ENCODE measurements at regions not wholly inside any gene's neighbourhood (a gene's known extent, or its start where the extent isn't known, plus 50 kb on each side); places are given as distances from the start of the nearest gene placed in this dataset.

DNA sequence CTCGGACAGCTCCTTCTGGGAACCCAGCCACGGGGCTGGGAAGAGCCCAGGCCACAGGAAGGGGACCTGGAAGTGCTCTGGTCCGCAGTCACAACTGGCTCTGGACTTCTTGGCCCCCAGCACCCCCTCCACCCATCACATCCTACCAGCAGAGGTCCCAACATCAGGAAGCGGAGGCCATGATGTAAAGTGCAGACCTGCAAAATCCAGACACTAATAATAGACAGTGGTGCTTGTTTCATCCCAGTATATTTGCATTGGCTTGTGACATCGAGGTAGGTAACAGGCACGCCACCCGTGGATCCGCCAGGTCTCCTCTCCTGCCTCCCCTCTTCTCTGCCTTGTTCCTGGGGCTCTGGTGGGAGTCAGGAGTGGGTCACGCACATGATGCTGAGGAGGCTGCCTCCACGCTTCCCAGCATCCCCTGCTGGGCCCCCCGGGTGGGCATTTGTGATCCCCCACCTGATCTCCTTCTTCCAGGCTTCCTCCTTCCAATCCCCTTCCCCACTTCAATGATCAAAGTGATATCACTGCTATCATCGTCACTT, 1454.0 kb downstream of the BRD1 start:
- no peak for DNase-seq (ENCODE audit: low spot score)

DNA sequence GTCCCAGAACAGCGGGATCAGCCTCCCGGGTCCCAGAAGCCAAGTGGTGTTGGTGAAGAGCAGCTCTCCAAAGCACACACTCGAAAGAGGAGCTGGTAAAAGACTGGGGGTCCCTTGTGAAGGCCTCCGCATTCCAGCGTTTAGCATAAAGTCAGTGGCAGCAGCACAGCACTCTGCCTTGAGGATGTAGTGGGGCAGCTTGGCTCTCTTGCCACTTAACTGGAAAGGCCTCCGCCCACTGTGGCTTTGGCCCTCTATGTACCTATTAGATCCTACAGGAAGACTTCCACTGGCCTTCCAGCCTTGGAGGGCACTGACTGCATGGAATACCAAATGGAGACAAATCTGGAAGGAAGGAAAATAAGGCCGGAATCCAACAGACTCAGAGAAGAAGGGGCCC, 1455.3 kb downstream of the BRD1 start:
- DNase-seq (ENCODE audit: low spot score): no peak

DNA sequence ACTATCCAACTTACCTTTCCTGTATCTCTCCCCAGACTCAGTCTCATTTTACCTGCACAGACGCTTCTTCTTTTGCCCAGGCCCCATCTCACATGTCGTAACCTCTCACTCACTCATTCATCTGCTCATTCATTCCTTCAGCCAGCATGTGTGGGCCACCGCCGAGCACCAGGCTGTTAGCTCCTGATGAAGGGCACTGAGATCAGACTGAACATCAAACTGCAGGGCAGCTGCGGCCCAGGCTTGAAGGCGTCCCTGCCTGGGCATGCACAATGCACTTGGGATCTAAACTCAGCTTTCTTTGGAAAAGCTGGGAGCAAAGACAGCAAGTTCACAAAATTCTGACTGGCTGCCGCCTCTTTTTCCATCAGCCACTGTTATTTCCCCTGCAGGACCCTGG, 1456.3 kb downstream of the BRD1 start:
- DNase-seq (ENCODE audit: low spot score): no peak

DNA sequence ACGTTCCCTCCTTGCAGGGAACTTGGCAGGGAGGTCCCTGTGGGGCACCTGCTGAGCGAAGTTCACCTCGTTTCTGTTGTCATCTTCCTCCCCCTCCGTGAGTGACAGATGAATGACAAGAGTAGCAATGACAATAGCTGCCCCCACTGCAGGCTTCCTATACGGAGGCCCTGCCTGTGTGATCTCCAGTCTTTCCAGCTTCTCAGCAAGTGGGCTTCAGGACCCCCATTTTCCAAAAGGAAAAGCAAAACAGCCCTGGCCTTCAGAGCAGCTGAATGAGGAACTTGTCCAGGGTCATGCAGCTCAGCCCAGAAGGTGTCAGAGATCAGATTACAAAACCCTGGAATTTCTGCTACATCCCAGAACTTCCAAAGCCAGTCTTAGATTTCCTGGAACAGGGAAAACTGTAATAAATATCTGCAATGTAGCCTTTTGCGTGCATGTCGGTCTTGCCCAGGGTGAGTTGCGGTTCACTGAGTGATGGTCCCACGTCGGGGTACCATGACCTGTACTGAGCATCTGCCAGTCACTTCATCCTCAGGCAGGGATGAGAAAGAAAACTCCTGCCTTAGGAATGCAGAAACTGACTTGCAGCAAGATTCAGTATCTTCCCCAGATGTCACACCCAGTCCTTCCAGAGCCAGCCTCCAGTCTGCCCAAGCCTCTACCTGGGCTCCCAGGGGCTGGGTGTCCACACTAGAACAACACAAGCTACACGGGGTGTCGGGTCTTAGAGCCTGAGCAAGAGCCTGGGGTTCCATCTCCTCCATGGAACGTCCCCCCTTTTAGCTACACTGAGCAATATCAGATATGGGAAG, 1457.0 kb downstream of the BRD1 start:
- no peak for DNase-seq (ENCODE audit: low spot score)

DNA sequence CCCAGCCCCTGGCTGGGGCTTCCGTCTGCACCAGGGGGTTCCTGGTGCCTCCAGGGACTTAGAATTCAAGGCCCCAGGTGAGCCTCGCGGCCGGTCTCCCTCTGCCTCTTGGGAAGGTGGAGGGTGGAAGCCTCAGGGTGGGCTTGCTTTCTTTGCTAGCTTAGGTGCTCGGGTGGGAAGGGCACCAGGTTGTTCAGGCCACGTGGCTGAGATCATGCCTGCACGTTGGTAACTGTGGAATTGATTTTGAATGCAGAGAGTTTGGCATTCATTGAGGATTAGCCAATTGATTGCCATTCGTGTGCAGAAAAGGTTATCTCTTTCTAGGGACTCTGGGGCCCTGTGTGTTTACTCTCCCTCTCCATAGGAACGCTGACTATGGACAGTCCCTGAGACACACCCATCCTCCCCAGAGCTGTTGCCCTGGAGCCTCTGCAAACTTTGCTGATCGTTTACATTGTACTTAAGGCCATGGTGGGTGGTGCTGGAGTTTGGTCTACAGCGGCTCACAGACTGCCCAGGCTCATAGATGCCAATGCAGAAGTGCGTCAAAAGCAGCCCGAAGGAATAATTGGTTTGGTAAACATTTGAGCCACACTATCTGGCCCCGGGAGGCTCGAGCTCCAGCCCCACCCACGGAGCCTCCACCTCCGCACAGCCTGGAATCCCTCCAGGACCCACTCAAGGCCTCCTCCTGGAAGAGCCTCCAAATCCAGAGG, 1457.7 kb downstream of the BRD1 start:
- peak; percentile 11 for DNase-seq (ENCODE audit: low spot score)

DNA sequence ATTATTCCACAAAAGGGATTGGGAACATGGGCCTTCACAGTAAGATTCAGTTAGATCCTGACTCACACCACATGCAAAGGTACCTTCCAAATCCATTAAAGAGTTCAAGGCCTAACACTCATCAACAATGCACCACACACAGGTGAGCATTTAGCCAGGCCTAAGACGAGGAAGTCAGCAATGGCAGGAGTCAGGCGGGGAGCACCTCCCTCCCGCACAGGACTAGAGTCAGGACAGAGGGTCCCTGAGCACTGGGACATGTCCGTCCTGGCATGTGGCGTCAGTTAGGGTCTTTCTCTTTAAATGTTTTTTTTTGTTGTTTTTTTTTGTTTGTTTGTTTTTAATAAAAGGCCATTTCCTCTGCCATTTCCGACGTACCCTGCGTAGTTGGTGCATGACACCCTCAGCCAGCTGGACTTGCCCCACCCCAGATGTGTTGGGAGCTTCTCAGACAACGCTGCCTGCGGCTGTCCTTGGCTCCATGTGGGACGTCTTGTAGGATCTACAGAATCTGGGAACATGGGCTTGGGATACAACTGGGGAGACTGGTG, 1458.6 kb downstream of the BRD1 start:
- DNase-seq (ENCODE audit: low spot score): no peak

DNA sequence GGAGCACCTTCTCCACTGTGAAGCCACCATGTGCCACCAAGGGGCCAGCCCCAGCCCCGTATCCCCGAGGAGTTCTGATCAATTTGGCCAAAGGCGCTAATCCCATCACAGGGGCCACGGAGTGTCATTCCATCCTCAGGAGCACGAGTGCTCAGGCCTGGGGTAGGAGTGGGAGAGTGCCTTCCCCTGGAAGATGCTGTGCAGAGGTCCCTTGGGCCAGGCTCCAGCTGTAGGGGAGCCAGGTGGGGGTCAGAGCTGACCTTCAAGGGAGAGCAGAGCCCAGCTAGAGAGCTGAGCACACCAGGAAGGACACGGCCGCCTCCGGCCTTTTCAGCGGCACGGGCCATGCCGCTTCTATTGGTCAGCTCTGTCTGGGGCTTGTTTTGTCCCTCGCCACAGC, 1459.9 kb downstream of the BRD1 start:
- DNase-seq (ENCODE audit: low spot score): no peak

DNA sequence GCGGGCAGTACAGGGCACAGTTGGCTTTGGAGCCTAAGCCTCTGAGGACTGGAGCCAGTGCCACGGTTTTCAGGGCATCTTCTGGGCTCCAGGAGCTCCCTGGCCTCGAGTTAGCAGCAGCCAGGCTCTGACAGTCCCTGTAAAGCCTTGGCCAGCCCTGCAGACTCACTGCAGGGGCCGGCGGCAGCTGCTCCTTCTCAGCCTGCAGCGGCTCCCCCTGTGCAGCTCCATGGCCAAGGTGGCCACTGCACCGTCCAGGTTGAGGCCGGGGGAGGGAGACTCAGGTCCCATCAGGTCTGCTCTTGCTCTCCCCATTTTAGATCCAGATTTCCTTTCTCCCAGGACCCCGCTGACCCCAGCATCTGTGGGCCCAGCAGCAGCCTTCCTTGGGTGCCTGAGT, 1461.1 kb downstream of the BRD1 start:
- no peak for DNase-seq (ENCODE audit: low spot score)

DNA sequence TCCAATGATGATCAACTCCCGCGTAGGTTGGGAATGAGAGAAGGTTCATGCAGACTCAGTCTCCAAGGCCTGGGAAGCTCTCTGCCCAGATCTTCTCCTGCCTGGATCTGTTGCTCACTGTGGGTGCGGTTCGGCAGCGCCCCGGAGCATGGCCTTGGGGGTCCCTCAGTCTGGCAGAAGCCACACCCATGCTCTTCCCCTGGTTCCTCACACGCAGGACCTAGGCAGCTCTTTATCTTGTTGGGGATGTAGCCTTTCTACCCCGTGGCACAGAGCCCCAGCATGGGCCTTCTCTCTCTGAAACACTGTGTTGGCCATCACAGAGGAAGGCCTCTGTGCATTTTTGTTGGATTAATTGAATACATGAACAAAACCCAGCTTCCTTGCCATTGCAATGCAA, 1461.6 kb downstream of the BRD1 start:
- no peak for DNase-seq (ENCODE audit: low spot score)

DNA sequence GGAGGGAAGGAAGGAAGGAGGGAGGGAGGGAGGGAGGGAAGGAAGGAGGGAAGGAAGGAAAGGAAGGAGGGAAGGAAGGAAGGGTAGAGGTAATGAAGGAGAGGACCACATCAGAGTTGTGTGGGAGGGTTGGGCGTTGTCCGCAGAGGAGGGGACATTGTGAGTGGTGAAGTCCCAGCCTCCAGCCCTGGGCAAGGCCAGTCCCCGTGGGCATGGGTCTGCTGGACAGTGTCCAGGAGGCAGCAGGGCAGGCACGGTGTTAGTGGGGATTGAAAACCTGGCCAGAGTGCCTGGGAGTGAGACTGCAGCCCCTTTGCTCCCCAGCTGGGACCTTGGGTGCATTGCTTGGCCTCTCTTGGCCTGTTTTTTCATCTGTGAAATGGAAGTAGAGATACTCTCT, 1462.3 kb downstream of the BRD1 start:
- DNase-seq (ENCODE audit: low spot score): no peak

DNA sequence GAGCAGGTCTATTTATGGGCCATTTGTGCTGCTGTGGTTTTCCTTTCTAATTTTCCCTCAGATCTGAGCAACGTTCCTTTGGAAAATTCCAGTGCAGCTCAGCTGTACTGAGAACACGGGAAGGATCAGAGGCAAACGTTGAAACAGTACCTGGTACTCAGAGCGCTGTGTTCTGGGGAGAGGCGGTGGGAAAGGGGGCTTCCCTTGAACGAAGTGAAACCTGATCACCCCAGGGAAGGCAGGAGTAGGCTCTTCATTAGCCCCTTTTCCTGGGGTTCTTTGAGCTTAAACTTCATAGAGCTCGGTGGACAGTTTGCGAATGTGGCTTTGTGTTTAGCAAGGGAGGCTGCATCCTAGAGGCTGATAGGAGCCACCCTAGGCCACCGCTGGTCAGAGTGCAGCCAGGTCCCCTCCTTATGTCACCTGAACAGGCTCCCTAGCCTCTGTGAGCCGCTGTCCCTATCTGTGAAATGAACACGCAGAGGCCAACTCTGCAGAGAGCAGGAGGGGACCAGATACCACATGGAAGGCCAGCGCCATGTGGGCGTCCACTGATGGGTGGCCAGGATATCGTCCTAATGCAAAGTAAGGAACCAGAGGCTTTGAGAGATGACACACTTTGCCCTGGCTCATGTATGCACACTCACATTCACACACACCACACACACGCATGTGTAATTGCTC, 1464.8 kb downstream of the BRD1 start:
- no peak for DNase-seq (ENCODE audit: low spot score)

DNA sequence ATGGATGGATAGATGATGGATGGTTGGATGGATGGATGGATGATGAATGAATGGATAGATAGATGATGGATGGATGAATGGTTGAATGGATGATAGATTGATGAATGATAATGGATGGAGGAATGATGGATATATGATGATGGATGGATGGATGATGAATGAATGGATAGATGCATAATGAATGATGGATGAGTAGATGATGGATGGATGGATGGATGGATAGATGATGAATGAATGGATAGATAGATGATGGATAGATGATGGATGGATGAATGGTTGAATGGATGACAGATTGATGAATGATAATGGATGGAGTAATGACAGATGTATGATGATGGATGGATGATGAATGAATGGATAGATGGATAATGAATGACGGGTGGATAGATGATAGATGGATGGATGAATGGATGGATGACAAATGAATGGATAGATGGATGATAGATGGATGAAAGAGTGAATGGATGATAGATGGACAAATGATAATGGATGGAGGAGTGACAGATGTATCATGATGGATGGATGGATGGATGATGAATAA, 1466.5 kb downstream of the BRD1 start:
- DNase-seq (ENCODE audit: low spot score): no peak

DNA sequence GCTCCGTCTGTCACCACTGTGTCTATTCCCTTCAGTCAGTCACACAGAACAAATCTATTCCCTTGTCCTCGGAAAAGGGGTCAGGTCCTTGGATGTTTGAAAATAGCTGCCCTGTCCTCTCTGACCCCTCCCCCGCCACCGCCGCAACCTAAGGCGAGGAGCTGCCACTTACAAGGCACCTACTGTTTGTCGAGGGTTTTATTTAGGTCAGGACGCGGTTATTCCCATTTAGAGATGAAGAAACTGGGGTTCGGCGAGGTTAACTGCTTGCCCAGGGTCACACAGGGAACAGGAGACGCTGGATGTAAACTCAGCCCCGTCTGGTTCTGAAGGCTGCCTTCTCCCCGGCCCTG, 1468.1 kb downstream of the BRD1 start:
- DNase-seq (ENCODE audit: low spot score): no peak

DNA sequence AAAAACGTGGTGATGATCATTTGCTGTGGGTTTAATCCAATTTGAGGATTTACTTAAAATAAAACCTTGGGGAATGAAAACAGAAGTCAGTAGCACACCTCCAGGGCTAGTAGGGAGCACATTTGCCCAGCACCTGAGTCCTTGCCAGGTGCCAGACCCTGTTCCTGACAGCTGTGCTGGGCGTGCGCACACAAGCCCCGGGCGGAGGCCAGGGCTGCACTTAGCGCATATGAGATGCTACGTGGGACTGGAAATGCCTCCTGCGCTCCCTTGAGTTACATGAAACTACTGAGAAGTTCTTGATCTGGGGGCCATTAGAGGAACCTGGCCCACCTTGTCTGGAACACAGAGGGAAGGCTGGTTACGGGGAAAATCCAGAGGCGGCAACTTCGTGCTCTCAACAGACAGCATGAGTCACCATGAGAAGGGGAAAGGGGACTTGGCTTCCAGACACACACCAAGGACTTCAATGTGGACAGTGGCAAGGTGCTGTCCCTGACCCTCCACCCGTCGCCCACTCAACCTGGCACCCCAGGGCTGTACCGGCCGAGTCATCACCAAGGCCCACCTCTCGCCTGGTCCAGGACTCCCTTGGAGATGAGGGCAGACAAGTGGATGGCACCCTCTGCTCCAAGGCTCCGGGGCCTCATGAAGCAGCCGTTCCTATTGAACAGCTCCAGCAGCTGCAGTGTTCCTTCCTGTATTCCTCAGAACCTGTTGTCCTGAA, 1468.6 kb downstream of the BRD1 start:
- DNase-seq (ENCODE audit: low spot score): no peak

DNA sequence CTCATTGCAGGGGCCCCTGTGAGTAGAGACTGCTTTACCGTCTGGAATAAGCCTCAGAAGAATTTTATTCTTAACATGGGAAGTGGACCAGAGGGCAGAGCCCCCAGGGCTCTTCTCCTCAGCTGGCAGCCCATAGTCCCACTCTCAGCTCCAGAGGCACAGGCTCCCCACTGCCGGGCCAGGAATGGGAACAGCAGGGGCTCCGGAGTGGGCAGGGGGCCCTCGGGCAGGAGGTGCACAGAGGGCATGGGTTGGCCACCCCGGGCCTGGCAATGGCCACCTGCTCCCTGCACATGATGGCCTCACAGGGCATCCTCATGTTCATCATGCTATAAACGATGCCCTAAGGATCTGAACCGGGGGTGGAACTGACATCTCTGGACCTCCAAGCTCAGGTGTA, 1469.7 kb downstream of the BRD1 start:
- no peak for DNase-seq (ENCODE audit: low spot score)

DNA sequence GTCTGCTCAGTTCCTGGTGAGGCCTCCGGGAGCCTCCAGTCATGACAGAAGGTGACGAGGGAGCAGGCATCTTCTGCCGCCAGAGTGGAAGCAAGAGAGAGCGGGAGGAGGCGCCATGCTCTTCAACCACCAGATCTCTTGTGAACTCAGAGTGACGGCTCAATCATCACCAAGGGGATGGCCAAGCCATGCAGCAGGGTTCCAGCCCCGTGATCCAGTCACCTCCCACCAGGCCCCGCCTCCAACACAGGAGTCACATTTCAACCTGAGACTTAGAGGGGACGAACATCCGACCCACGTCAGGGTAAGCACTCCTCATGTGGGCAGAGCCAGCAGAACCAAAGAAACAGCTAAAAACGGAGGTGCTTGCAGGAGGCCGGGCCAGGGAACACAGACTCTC, 1470.5 kb downstream of the BRD1 start:
- no peak for DNase-seq (ENCODE audit: low spot score)

DNA sequence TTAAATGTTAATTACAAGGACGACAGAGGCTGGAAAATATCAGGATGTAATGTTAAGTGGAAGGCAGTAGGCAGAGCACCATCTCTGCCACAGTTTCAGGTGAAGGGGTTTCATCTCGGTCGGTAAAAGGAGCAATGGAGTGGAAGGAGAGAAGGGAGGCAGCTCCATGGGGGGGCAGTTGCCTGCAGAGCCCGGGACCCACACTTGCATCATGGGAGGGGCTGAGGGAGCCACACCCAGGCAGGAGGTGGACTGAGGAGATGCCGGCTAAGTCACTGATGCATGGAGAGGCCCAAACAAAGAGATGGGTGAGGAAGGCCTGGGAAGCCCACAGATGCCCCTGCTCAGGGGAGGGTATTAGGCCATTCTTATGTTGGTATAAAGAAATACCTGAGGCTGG, 1470.9 kb downstream of the BRD1 start:
- DNase-seq (ENCODE audit: low spot score): no peak

DNA sequence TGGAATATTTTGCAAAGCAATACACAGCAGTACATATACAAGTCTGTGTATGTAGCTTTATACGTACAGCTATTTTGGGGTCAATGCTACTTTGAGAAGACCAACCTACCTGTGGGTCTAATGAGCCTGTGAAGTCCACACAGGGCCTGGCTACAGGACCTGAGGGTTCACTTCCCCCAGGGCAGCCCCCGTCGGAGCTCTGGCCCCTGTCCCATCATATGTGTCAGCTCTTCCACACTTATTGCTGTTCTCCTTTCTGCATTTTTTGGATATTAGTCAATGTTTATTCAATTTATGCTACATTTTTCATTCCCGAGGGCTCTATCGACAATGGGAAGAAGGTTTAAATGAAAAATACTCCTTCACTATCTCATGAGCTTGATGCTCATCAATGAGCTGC, 1473.6 kb downstream of the BRD1 start:
- no peak for DNase-seq (ENCODE audit: low spot score)

DNA sequence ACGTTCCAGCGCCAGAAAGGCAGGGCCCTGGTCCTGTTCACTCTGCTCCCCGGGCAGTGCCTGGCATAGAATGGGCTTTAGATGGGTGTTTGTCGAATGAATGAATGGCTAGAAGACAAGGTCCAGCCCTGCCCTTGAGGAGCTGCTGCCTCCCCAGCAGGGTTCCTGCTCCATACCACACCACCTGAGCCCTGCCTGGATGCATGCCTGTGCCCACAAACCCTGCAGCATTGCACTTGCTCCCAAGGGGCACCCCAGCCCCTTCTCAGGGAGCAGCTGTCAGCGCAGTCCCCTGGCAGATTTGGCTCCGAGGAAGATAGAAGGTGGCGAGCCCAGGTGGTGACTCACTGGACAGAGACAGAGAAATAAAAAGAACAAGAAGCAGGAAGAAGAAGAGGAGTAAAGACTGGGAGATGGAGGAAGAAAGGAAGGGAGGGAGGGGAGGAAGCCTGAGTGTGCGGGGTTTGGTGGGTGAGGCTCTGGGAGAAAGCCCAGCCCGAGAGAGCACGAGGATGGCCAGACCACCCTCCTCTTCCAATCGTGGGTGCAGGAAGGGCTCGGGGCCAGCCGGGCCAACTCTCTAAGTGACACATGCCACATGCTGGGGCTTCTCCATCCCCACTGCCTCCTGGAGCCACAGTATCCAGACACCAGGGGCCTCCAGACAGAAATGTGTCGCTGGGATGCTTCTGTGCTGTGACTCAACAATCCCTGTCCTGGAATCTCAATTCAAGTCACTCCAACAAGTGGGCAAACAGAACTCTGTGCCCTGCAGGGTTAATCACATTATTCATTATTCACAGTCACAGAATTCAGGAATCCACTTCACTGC, 1474.3 kb downstream of the BRD1 start:
- DNase-seq (ENCODE audit: low spot score): no peak

Measured in umbilical cord (tissue), 1 donor.